HG03103 (cell line): ENCODE measurements at regions not wholly inside any gene's neighbourhood (a gene's known extent, or its start where the extent isn't known, plus 50 kb on each side); places are given as distances from the start of the nearest gene placed in this dataset.
"Not testable (repeated sequence)": the region's sequence is repeated elsewhere in the genome, so short reads cannot be mapped to it uniquely, and the experiment has no call there.

ENCODE experiments used
- ATAC-seq: cut with Tn5 transposase; IDR thresholded peaks from one replicate; pipeline ENCODE4 v1.9.1; 2021; ENCODE audit warnings: low read depth; ENCODE audit not compliant: unreplicated experiment

GRCh38 chr10:4229106-4229505, 444.1 kb upstream of the KLF6 start:
- no peak for ATAC-seq

- ATAC-seq = no peak
Measured at GRCh38 chr10:4227586-4227985, 442.6 kb upstream of the KLF6 start.

GRCh38 chr10:4226941-4227540, 442.0 kb upstream of the KLF6 start:
- no peak for ATAC-seq

- no peak for ATAC-seq
Measured at GRCh38 chr10:4224178-4224577, 439.2 kb upstream of the KLF6 start.

GRCh38 chr10:4221310-4221709, 436.3 kb upstream of the KLF6 start:
- not testable (repeated sequence) for ATAC-seq

GRCh38 chr10:4219901-4220300, 434.9 kb upstream of the KLF6 start:
- ATAC-seq = no peak

- ATAC-seq = no peak
Measured at GRCh38 chr10:4217653-4218052, 432.6 kb upstream of the KLF6 start.

- no peak for ATAC-seq
Measured at GRCh38 chr10:4217187-4217586, 432.2 kb upstream of the KLF6 start.

GRCh38 chr10:4216726-4217125, 431.7 kb upstream of the KLF6 start:
- ATAC-seq = no peak

- ATAC-seq = no peak
Measured at GRCh38 chr10:4215963-4216575, 431.1 kb upstream of the KLF6 start.

GRCh38 chr10:4215485-4215884, 430.5 kb upstream of the KLF6 start:
- no peak for ATAC-seq

- no peak for ATAC-seq
Measured at GRCh38 chr10:4214908-4215307, 429.9 kb upstream of the KLF6 start.

- ATAC-seq = no peak
Measured at GRCh38 chr10:4213441-4213840, 428.4 kb upstream of the KLF6 start.

- ATAC-seq = no peak
Measured at GRCh38 chr10:4212111-4212630, 427.2 kb upstream of the KLF6 start.

GRCh38 chr10:4208499-4208898, 423.5 kb upstream of the KLF6 start:
- ATAC-seq = no peak

- ATAC-seq = no peak
Measured at GRCh38 chr10:4205113-4205512, 420.1 kb upstream of the KLF6 start.

GRCh38 chr10:4202938-4203337, 417.9 kb upstream of the KLF6 start:
- ATAC-seq = no peak

- ATAC-seq = no peak
Measured at GRCh38 chr10:4201866-4202825, 417.1 kb upstream of the KLF6 start.

GRCh38 chr10:4199196-4199595, 414.2 kb upstream of the KLF6 start:
- no peak for ATAC-seq

GRCh38 chr10:4198216-4198615, 413.2 kb upstream of the KLF6 start:
- ATAC-seq = no peak

- no peak for ATAC-seq
Measured at GRCh38 chr10:4197676-4198075, 412.7 kb upstream of the KLF6 start.
